CD4-positive, alpha-beta T cell treated with Interleukin-12 subunit alpha and Interleukin-12 subunit beta, for 1 hour (primary cell): ENCODE measurements at regions not wholly inside any gene's neighbourhood (a gene's known extent, or its start where the extent isn't known, plus 50 kb on each side); places are given as distances from the start of the nearest gene placed in this dataset.
"Not testable (repeated sequence)": the region's sequence is repeated elsewhere in the genome, so short reads cannot be mapped to it uniquely, and the experiment has no call there.

Experiments
- DNase-seq: peaks from one replicate; pipeline ENCODE4 v3.0.0-alpha.2; 2020

DNA sequence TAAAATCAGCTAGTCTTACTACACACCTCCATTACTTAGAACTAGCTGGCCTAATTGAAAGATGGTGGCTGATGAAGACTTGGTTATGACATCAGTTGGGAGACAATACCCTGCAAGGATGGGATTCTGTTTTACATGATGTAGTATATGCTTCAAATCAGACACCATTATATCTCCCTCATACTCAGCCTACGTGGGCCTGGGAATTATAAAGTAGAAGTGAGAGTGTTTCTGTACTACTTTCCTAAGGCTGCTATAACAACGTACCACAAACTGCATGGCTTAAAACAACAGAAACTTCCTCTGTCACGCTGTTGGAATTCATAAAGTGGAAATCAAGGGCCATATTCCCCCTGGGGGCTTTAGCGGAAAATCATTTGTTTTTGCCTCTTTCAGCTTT lies 190.4 kb downstream of the PAH start:
- DNase-seq, result no peak

DNA sequence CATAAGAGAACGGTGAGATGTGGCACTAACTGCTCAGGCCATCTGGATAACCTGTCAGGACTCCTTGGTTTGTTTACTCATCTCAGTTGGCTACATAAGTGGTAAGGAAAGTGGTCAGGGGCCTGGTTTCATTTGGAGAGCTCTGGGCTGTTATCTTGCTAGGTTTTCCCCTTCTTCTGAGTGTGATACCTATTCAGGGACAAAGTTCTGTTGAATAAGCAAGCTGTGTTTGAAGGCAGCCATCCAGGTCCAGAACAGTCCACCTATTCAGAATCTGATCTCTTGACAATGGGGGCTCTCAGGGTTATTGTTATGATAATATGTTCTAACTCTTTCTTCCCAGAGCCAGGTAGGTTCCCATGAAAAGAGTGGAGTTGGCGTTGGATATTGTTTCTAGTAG lies 194.9 kb downstream of the PAH start:
- DNase-seq, result no peak

DNA sequence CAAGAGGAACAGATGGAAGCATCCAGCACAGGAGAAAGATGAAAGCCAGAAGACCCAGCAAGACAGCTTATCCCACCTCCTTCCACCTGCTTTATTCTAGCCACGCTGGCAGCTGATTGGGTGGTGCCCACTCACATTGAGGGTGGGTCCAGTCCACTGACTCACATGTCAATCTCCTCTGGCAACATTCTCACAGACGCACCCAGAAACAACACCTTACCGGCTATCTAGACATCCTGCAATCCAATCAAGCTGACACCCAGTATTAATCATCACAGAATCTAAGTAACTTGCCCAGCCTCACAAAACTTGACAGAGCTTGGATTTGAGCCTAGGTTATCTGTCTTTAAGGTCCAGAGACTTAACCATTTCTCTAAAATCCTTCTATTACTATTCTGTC lies 208.9 kb downstream of the PAH start:
- no peak for DNase-seq

DNA sequence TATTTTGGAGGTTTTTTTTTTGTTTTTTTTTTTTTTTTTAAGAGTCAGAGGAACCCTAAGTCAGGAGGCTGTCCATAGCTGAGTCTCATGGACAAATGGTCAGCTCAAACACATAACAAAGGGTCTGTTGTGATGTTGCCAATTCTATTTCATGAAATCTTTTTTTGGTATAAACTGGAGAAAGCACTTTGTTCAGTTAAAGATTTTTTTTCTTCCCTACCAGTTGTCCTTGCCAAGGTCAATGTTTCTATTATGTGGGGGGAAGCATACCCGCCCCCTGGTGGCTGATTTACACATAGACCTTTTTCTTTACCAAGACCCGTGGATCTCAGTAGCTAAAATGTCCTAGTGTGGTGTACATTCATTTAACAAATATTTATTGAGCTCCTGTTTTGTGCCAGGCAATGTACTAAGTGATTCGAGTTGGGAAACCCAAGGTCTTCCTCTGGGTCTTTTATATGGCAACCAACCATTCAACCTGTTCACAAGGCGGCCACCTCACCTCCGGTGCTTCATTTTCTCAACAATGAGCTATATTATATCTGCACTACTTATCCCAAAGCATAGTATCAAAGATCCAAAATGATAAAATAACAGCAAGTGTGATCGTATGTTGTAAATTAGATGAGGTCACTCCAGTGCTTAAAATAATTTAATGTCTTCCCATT lies 214.5 kb downstream of the PAH start:
- DNase-seq, result peak; percentile 4

DNA sequence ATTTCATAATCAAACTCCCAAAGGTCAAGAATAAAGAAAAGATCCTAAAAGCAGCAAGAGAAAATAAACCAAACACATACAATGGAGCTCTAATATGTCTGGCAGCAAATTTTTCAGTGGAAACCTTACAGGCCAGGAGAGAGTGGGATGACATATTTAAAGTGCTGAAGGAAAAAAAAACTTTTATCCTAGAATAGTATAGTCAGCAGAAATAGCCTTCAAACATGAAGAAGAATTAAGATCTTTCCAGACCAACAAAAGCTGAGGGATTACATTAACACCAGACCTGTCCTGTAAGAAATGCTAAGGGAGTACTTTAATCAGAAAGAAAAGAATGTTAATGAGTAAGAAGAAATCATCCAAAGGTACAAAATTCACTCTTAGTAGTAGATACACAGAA lies 215.7 kb upstream of the IGF1 start:
- no peak for DNase-seq

DNA sequence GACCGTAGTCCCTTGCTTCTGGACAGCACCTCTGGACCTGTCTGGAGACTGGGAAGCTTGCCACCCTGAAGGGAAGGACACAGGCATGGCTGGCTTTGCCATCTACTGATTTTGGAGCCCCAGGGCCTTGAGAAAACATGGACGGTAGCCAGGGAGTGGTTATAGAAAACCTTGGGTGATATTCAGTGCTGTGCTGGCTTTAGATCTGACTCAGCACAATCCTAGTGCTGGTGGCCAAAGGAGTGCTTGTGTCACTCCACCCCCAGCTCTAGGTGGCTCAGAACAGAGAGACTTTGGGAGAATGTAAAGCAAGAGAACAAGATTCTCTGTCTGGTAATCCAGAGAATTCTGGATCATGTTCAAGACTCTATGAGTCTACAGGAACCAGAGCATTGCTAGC lies 214.5 kb upstream of the IGF1 start:
- DNase-seq, result no peak

DNA sequence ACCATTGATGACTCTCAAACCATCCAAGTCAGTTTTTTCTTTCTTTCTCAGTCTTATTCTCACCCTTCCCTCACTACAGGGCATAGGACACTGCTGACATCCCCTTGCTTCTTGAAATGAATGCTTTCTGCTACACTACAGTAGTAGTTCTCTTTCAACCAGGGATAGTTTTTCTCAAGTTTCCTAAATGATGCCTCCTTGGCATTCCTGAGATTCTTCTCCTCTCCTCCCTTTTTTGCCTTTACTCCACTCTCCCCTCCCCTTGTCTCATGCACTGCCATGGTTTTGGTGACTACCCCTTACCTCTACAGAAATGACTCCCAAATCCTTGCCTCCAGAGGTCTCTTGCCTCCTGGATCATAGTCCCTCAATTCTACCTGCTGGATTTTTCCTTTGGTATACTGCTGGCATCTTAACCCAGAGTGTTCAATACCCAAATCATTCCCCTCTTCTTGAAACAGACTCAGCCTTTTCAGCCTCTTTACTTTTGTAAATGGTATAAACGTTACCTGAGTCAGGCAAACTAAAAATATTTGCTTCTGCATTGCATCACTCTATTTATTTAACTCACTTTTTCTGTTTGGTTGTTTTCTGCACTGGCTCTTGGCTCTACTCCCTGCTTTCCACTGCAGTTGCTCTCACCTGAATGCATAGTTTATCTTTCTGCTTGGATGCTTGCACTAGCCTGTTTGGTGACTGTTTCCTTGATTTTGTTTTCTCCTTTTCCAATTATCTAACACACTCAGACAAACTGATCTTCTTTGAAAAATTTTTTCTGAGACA lies 211.6 kb upstream of the IGF1 start:
- no peak for DNase-seq

DNA sequence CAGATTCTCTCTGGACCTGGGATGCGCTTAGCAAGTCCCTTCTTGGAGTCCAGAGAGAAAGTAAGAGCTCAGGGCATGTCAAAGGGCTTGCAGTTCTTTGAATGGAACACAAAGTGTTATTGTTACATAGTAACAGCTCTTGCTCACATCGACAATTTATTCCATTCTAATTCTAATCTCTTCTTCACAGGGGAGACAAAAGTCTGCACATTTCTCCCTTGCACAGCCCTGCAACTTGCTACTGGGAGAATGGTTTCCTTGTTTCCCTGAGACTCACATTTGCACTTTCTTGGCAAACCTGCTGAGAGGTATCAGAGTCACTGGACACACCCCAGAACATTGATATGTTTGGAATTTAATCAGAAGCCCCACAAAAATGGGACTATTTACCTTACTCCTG lies 209.9 kb upstream of the IGF1 start:
- no peak for DNase-seq

DNA sequence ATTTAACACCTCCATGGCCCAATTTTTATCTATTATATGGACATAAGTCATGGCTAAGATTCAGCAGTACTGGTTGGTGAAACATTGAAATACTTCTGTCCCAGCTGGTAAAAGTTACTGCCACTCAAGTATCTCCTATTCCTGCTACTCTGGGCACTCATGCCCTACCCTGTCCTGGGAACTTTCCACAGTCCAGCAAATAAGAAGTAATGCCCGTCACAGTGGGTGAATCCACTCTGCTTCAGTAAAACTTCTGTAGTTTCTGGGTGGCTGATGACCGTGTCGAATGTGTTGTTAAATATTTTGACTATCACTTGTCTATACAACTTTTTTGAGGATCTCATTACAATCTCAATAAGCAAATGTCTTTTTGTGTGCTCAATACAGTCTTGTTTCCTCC lies 209.3 kb upstream of the IGF1 start:
- no peak for DNase-seq

DNA sequence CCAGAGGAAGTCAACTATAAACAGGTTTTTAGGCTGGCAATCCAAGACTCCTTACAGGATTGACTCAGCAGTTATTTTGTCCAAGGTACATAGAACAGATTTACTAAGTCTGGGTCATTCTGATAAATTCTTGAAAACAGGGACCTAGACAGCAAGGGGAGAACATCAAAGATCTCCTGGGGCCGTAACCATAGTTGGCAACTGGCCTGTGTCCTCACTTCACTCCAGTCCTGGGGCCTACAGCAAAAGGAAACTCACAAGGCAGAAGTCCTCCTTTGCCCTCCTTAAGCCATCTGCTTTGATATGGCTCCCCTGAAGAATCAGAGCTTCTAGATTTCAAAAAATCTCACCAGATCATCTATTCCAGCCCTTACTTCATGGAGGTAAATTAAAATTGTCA lies 207.2 kb upstream of the IGF1 start:
- no peak for DNase-seq

DNA sequence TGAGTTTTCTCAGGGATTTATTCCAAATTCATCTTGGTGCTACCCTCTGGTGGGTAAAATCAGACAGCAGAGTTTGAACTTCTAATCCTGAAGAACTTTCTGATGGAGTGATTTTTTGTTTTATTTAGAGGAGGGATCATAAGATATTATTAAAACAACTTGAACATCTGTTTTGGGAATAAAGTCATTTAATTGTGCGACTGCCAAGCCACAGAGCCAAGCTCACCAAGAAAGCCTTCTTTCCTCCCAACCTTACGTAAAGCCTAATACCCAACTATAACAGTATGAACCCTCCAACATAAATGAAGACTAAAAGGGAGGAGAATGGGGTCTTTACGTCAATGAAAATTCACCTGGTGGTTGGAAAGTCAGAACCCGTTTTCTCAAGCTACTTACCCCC lies 205.5 kb upstream of the IGF1 start:
- no peak for DNase-seq

DNA sequence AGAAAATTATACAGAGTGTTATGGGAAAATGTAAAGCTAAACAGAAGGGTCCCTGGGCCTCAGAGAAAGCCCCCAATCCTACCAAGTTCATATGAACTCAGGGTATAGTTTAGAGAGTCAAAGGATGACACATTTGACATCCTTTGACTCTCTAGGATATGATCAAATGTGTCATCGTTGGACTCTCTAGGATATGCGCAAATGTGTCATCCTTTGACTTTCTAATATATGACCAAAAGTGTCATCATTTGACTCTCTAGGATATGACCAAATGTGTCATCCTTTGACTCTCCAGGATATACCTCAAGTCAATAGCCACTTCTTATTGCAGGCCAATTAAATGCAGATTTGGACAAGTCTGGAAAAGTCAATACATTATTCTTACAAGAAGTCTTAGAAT lies 204.8 kb upstream of the IGF1 start:
- no peak for DNase-seq

DNA sequence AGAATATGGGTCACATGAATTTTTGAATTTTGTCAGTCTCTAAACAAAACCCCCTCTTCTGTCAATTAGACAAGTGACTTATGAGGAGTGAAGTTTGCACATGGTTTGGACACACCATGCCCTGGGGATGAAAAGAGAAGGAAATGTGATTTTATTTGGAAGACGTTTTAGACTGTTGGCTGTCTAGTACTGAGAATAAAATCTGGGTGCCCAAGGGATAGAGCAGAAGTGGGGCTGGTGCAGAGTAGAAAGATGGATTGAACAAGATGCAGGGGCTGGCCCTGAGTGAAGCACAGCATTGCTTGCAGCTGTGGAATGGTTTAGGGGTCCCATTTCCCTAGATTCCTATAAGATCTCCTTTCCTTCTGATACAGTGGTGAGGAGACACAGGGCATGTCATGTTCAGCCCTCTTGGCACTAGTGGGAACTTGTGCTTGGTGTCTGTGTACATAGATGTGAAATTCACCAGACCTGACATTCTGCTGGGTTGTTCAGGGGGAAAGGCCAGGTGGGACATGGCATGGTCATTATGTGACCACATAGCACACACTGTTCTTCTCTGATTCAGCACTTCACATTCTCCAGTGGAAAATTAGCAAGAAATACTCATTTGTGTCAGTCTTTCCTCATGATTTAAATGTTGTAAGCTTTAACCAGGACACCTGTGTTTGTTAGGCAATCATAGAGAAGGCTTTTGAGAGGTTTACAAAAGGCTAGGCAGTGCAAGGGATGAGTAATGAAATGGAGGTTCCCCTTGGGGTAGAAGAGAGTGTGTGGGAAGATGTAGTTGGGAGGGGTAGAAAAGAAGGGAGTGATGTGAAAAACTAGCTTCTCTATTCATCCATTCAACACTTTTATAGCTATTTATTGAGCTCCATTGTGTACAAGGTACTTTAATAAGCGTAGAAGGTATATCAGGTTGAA lies 202.3 kb upstream of the IGF1 start:
- DNase-seq, result no peak

DNA sequence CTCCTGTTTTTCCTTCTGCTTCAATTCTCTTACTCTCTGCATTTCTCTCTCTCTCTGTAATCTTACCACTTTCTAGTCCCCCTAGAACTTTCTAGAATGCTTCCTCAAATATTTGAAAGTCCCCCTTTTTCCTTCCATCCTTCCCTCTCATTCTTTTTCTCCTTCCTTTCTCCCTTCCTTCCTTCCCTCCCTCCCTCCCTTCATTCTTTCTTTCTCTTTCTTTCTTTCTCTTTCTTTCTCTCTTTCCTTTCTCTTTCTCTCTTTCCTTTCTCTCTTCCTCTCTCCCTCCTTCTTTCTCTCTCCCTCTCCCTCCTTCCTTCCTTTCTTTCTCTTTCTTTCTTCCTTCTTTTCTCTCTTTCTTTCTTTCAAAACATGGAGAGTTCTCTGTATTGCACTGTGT lies 201.4 kb upstream of the IGF1 start:
- no peak for DNase-seq

DNA sequence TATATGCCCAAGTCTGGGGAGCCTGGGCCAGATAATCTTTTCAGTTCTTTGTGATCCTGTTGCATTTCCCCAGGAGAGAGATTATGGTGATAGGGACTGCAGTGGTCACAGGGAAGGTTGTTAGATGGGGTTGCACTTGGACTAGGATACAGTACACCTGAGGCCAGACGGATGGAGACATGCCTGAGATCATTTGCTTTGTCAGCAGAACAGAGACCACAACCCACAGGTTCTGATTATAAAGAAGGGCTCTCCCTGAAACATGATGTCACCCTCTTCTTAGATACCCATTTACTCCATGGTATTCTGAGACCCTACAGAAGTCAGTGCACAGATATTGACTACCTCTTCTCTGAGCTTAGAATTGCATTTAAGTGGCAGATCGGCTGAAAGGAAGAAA lies 200.9 kb upstream of the IGF1 start:
- DNase-seq, result no peak

DNA sequence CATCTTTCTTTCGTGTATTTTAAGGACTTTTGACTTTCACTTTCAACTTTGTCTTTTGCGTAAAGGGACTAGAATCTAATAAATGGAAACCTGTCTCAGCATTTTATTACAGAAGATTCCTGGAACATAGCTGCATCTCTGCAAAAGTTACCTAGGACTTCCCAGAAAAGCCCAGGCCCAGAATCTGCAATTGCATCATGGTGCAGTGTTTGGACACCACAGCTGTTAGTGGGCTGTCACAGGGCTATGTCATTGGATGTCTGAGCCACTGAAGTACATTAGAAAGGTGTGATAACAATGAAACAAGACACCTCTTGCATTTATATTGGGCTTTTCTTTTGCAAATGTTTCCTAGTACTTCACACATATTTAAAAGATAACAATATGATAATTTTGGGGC lies 199.9 kb upstream of the IGF1 start:
- DNase-seq, result no peak

DNA sequence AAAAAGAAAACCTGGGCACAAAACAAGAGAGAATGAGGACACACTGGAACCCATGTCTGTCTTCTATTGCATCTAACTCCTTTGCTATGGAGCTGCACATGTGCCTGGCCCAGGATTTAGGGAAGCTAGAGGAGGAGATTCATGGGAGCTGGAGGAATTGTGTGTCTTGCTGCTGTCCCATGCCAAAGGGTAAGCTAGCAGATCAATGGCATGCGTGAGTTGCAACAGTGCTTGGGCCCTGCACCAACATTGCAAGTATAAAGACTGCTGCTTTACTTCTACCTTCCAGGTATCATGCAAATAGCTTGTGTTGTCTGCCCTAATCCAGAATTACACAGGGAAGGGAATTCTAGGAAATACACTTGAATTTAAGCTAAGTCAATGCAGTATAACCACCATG lies 196.4 kb upstream of the IGF1 start:
- no peak for DNase-seq

DNA sequence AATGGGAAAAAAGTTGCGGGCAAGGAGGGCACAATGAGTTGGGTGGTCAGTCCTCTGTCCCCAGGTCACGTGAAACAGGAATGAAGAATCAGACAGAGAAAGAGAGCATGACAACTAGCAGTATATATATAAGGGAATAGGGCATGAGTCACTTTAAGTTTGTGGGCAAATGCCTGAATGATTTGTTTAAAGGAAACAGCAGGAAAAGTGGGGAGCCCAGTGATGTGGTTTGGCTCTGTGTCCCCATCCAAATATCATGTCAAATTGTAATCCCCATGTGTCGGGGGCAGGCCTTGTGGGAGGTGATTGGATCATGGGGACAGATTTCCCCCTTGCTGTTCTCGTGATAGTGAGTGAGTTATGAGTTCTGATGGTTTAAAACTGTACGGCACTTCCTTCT lies 195.3 kb upstream of the IGF1 start:
- no peak for DNase-seq

DNA sequence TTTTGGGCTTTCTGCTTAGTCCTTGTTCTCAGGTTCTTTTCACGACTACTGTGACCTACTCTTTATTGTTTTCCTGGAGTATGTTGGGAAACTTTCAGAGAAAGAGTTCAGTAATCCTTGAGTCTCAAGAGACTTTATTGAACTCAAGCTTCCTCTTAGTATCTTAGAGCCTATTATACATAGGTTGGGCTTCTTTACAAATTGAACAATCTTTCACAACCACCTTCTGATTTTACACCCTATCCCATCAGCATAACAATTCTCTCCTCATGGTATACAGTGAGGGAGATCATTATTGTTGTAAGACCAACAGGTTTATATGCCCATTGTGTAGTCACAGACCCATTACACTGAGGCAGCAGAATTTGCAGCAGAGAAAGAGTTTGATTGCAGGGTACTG lies 193.2 kb upstream of the IGF1 start:
- no peak for DNase-seq

DNA sequence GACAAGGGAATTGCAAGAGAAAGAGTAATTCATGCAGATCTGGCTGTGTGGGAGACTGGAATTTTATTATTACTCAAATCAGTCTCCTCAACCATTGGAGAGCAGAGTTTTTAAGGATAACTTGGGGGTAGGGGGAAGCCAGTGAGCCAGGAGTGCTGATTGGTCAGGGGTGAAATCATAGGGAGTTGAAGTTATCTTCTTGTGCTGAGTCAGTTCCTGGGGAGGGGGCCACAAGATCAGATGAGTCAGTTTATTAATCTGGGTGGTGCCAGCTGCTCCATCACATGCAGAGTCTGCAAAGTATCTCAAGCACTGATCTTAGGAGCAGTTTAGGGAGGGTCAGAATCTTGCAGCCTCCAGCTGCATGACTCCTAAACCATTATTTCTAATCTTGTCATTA lies 191.8 kb upstream of the IGF1 start:
- not testable (repeated sequence) for DNase-seq

DNA sequence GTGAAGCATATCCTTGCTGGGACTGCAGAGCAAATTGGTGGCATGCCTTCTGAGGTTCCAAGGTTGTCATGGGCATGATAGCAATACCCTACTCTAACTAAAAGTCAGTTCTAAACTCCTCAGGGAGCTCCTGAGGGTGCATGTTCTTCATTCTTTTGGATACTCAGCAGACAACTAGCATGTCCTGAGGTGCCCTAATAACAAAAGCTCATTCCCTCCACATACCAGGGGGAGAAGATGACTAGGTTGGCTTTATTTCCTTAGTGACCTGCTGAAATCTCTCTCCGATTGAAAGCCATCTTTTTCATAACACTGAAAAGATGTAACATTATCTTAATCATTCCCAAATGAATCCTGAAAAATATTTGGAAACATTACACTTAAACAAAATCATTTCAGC lies 188.7 kb upstream of the IGF1 start:
- DNase-seq, result no peak

DNA sequence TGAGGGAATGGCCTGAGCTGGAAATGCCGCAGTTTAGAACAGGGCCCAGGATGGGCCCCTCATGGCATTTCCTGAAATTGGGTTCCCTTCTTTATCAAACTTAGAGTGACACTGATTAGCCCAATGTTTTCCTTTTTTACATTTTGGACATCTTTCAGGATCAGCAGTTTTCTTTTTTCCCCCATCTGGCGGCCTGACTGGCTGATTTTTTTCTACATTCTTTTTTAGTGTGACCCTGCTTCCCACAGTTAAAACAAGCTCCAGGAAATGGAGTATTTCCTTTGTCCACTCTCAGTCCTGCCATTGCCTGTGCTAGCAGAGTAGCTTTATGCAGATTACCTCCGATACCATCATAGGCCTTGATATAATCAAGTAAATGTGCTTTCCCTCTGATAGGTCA lies 185.8 kb upstream of the IGF1 start:
- DNase-seq, result not testable (repeated sequence)

DNA sequence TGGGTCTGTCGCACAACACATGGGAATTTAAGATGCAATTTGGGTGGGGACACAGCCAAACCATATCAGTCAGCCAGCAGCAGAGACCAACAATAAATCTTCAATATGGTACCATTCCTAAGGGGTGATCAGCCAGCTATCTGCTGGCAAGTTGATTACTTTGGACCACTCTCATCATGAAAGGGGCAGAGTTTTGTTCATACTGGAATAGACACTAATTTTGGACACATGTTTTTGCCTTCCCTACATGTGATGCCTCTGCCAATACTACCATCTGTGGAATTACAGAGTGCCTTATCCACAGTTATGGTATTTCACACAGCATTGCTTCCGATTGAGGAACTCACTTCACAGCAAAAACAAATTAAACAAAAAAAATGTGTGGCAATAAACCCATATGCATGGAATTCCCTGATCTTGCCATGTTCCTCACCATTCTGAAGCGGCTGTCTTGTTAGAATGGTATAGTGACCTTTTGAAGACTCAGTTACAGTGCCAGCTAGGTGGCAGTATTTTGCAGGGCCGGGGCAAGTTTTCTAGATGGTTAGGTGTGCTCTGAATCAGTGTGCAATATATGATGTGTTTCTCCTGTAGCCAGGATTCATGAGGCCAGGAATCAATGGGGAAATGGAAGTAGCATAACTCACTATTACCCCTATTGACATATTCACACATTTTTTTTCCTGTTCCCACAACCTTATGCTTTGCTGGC lies 179.0 kb upstream of the IGF1 start:
- DNase-seq, result no peak
